ENCODE measurements at regions not wholly inside any gene's neighbourhood (a gene's known extent, or its start where the extent isn't known, plus 50 kb on each side); places are given as distances from the start of the nearest gene placed in this dataset.
"Not testable (repeated sequence)": the region's sequence is repeated elsewhere in the genome, so short reads cannot be mapped to it uniquely, and the experiment has no call there.

GRCh38 chr11:100602716-100603115 lies 84.4 kb upstream of the ARHGAP42 start:
- no peak for DNase-seq (ENCODE audit: low spot score)
- Mint-ChIP-seq H3K36me3 (ENCODE audit: low read depth) (no peaks in the 10 kb centered on the region), H3K4me1 (ENCODE audit: low read depth) (no peaks in the 10 kb centered on the region), H3K27ac (no peak overlapping the region), H3K9me3 (peaks cover 24% of the 10 kb centered on the region), H3K4me3 (no peak overlapping the region), H3K27me3 (ENCODE audit: insufficient read depth) (no peaks in the 10 kb centered on the region)
- intact Hi-C loops (cut with micrococcal nuclease), result no loop called here

- H3K27me3 Mint-ChIP-seq (ENCODE audit: insufficient read depth); H3K4me3 Mint-ChIP-seq; H3K4me1 Mint-ChIP-seq (ENCODE audit: low read depth); DNase-seq (ENCODE audit: low spot score); H3K27ac Mint-ChIP-seq; intact Hi-C loops (cut with micrococcal nuclease); H3K36me3 Mint-ChIP-seq (ENCODE audit: low read depth): not testable (repeated sequence)
- peaks cover 21% of the 10 kb centered on the region for H3K9me3 Mint-ChIP-seq
Measured at GRCh38 chr11:100607761-100608160, 79.3 kb upstream of the ARHGAP42 start.

- intact Hi-C loops (cut with micrococcal nuclease), result no loop called here
- no peaks in the 10 kb centered on the region for H3K9me3 Mint-ChIP-seq
- H3K27ac Mint-ChIP-seq, result no peak overlapping the region
- H3K4me1 Mint-ChIP-seq (ENCODE audit: low read depth), result no peaks in the 10 kb centered on the region
- no peaks in the 10 kb centered on the region for H3K36me3 Mint-ChIP-seq (ENCODE audit: low read depth)
- H3K27me3 Mint-ChIP-seq (ENCODE audit: insufficient read depth), result peaks cover 2% of the 10 kb centered on the region
- DNase-seq (ENCODE audit: low spot score), result no peak
- no peak overlapping the region for H3K4me3 Mint-ChIP-seq
Measured at GRCh38 chr11:100612766-100613165, 74.3 kb upstream of the ARHGAP42 start.

GRCh38 chr11:100618914-100619313 lies 68.2 kb upstream of the ARHGAP42 start:
- no peaks in the 10 kb centered on the region for H3K36me3 Mint-ChIP-seq (ENCODE audit: low read depth)
- peaks cover 2% of the 10 kb centered on the region for H3K27me3 Mint-ChIP-seq (ENCODE audit: insufficient read depth)
- H3K4me1 Mint-ChIP-seq (ENCODE audit: low read depth), result no peaks in the 10 kb centered on the region
- no peak overlapping the region for H3K4me3 Mint-ChIP-seq
- DNase-seq (ENCODE audit: low spot score), result no peak
- intact Hi-C loops (cut with micrococcal nuclease), result no loop called here
- H3K9me3 Mint-ChIP-seq, result peaks cover 17% of the 10 kb centered on the region
- no peak overlapping the region for H3K27ac Mint-ChIP-seq

- DNase-seq (ENCODE audit: low spot score), result no peak
- peaks cover 20% of the 10 kb centered on the region for H3K9me3 Mint-ChIP-seq
- no peaks in the 10 kb centered on the region for H3K36me3 Mint-ChIP-seq (ENCODE audit: low read depth)
- intact Hi-C loops (cut with micrococcal nuclease), result no loop called here
- H3K4me1 Mint-ChIP-seq (ENCODE audit: low read depth), result no peaks in the 10 kb centered on the region
- no peak overlapping the region for H3K27ac Mint-ChIP-seq
- peaks cover 2% of the 10 kb centered on the region for H3K27me3 Mint-ChIP-seq (ENCODE audit: insufficient read depth)
- no peak overlapping the region for H3K4me3 Mint-ChIP-seq
Measured at GRCh38 chr11:100619484-100619883, 67.6 kb upstream of the ARHGAP42 start.

- Mint-ChIP-seq H3K9me3 (peaks cover 25% of the 10 kb centered on the region), H3K27ac (no peak overlapping the region), H3K4me3 (no peak overlapping the region), H3K4me1 (ENCODE audit: low read depth) (no peaks in the 10 kb centered on the region), H3K36me3 (ENCODE audit: low read depth) (no peaks in the 10 kb centered on the region), H3K27me3 (ENCODE audit: insufficient read depth) (no peaks in the 10 kb centered on the region)
- DNase-seq (ENCODE audit: low spot score), result no peak
- intact Hi-C loops (cut with micrococcal nuclease), result no loop called here
Measured at GRCh38 chr11:100622404-100622803, 64.7 kb upstream of the ARHGAP42 start.

GRCh38 chr11:100624346-100624745 lies 62.7 kb upstream of the ARHGAP42 start:
- Mint-ChIP-seq H3K36me3 (ENCODE audit: low read depth) (no peaks in the 10 kb centered on the region), H3K27ac (no peak overlapping the region), H3K27me3 (ENCODE audit: insufficient read depth) (no peaks in the 10 kb centered on the region), H3K9me3 (peaks cover 23% of the 10 kb centered on the region), H3K4me3 (no peak overlapping the region), H3K4me1 (ENCODE audit: low read depth) (no peaks in the 10 kb centered on the region)
- intact Hi-C loops (cut with micrococcal nuclease), result no loop called here
- no peak for DNase-seq (ENCODE audit: low spot score)

- Mint-ChIP-seq H3K4me3 (no peak overlapping the region), H3K27me3 (ENCODE audit: insufficient read depth) (no peaks in the 10 kb centered on the region), H3K4me1 (ENCODE audit: low read depth) (no peaks in the 10 kb centered on the region), H3K36me3 (ENCODE audit: low read depth) (no peaks in the 10 kb centered on the region), H3K27ac (no peak overlapping the region), H3K9me3 (peaks cover 21% of the 10 kb centered on the region)
- no peak for DNase-seq (ENCODE audit: low spot score)
- intact Hi-C loops (cut with micrococcal nuclease), result no loop called here
Measured at GRCh38 chr11:100625041-100625440, 62.0 kb upstream of the ARHGAP42 start.

GRCh38 chr11:100629671-100630070 lies 57.4 kb upstream of the ARHGAP42 start:
- Mint-ChIP-seq H3K36me3 (ENCODE audit: low read depth) (no peaks in the 10 kb centered on the region), H3K27ac (no peak overlapping the region), H3K9me3 (peaks cover 3% of the 10 kb centered on the region), H3K4me3 (no peak overlapping the region), H3K4me1 (ENCODE audit: low read depth) (no peaks in the 10 kb centered on the region), H3K27me3 (ENCODE audit: insufficient read depth) (no peaks in the 10 kb centered on the region)
- no peak for DNase-seq (ENCODE audit: low spot score)
- intact Hi-C loops (cut with micrococcal nuclease), result no loop called here

GRCh38 chr11:100630898-100631297 lies 56.2 kb upstream of the ARHGAP42 start:
- H3K4me1 Mint-ChIP-seq (ENCODE audit: low read depth), result no peaks in the 10 kb centered on the region
- H3K4me3 Mint-ChIP-seq, result no peak overlapping the region
- H3K36me3 Mint-ChIP-seq (ENCODE audit: low read depth), result no peaks in the 10 kb centered on the region
- DNase-seq (ENCODE audit: low spot score), result no peak
- H3K27ac Mint-ChIP-seq, result no peak overlapping the region
- no peaks in the 10 kb centered on the region for H3K27me3 Mint-ChIP-seq (ENCODE audit: insufficient read depth)
- peaks cover 5% of the 10 kb centered on the region for H3K9me3 Mint-ChIP-seq
- intact Hi-C loops (cut with micrococcal nuclease), result no loop called here

GRCh38 chr11:100631316-100631715 lies 55.8 kb upstream of the ARHGAP42 start:
- no peak for DNase-seq (ENCODE audit: low spot score)
- Mint-ChIP-seq H3K27me3 (ENCODE audit: insufficient read depth) (no peaks in the 10 kb centered on the region), H3K9me3 (peaks cover 6% of the 10 kb centered on the region), H3K4me1 (ENCODE audit: low read depth) (no peaks in the 10 kb centered on the region), H3K36me3 (ENCODE audit: low read depth) (no peaks in the 10 kb centered on the region), H3K4me3 (no peak overlapping the region), H3K27ac (no peak overlapping the region)
- intact Hi-C loops (cut with micrococcal nuclease), result no loop called here

GRCh38 chr11:100632941-100633452 lies 54.1 kb upstream of the ARHGAP42 start:
- H3K27me3 Mint-ChIP-seq (ENCODE audit: insufficient read depth), result no peaks in the 10 kb centered on the region
- no peak for DNase-seq (ENCODE audit: low spot score)
- H3K36me3 Mint-ChIP-seq (ENCODE audit: low read depth), result no peaks in the 10 kb centered on the region
- H3K9me3 Mint-ChIP-seq, result peaks cover 6% of the 10 kb centered on the region
- no peak overlapping the region for H3K4me3 Mint-ChIP-seq
- no peak overlapping the region for H3K27ac Mint-ChIP-seq
- intact Hi-C loops (cut with micrococcal nuclease), result no loop called here
- H3K4me1 Mint-ChIP-seq (ENCODE audit: low read depth), result no peaks in the 10 kb centered on the region

- Mint-ChIP-seq H3K36me3 (ENCODE audit: low read depth) (no peaks in the 10 kb centered on the region), H3K27ac (no peak overlapping the region), H3K4me3 (no peak overlapping the region), H3K4me1 (ENCODE audit: low read depth) (no peaks in the 10 kb centered on the region), H3K27me3 (ENCODE audit: insufficient read depth) (no peaks in the 10 kb centered on the region), H3K9me3 (peaks cover 6% of the 10 kb centered on the region)
- no peak for DNase-seq (ENCODE audit: low spot score)
- intact Hi-C loops (cut with micrococcal nuclease), result no loop called here
Measured at GRCh38 chr11:100635194-100635593, 51.9 kb upstream of the ARHGAP42 start.

- Mint-ChIP-seq H3K4me1 (ENCODE audit: low read depth) (no peaks in the 10 kb centered on the region), H3K36me3 (ENCODE audit: low read depth) (no peaks in the 10 kb centered on the region), H3K27me3 (ENCODE audit: insufficient read depth) (no peaks in the 10 kb centered on the region), H3K27ac (no peak overlapping the region), H3K4me3 (no peak overlapping the region), H3K9me3 (peaks cover 6% of the 10 kb centered on the region)
- no peak for DNase-seq (ENCODE audit: low spot score)
- intact Hi-C loops (cut with micrococcal nuclease), result no loop called here
Measured at GRCh38 chr11:100636536-100636935, 50.6 kb upstream of the ARHGAP42 start.
